ENCODE measurements at regions not wholly inside any gene's neighbourhood (a gene's known extent, or its start where the extent isn't known, plus 50 kb on each side); places are given as distances from the start of the nearest gene placed in this dataset.

DNA sequence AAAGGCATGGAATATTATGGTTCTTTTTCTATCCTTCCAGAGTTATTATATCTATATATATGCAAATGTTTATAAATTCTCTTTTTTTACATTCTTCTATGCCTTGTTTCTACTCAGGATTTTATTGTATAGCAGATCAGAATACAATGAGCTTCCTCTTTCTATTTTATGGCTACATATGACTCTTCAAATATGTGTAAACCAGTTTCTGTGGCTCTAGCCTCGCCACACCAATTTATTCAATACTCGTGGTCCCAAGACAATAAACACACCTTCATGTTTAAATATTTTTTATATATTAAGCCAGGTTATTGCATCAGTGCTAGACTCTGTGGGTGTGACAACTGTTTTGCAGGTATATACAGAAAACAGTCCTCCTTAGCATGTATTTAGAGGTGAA lies 237.5 kb upstream of the MKLN1 start:
- DNase-seq, result no peak

DNA sequence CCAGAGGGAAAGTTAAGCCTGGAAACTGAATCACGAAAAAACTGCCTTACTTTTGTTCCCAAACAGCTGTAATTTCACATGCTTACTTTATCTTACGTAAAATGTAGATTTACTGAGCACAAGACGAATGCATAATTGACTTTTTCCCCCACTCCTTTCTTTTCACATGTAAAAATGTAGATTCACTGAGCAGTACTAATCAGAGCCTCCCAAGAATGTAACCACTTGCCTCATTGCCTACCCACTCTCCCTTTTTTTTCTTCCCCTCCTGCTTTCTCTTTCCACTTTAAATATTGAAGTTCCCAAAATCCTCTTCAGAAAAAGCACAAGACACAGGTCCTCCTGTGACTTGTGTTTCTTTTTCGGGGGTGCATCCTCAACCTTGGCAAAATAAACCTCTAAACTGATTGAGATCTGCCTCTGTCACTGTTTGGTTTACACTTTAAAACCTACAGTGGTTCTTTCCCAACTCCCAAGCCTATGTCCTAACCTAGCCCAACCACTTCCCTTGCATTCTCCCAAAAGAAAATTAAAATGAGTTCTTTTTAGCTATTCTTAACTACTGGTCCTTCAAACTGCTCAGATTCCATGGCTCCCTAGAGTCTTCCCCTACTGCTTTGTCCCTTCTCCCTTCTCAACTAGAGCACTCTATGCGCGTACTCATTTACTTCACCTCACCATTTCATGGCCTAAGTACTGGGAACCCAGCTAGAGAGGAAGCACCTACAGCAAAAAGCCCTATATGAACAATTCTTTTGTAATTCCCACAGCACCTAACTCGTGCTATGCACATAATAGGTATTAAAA lies 236.6 kb upstream of the MKLN1 start:
- DNase-seq, result peak in 1 of 2 donors; percentile 44

DNA sequence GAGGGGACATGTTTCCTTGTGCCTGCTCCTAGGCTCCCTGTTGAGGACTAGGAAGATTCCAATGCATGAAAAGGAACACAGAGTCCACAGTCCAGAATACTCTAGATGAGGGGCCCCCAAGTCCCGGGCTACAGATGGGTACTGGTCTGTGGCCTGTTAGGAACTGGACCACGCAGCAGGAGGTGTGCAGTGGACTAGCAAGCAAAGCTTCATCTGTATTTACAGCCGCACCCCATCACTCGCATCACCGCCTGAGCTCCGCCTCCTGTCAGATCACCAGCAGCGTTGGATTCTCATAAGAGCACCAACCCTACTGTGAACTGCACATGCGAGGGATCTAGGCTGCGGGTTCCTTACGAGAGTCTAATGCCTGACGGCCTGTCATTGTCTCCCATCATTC lies 233.0 kb upstream of the MKLN1 start:
- DNase-seq, result no peak

DNA sequence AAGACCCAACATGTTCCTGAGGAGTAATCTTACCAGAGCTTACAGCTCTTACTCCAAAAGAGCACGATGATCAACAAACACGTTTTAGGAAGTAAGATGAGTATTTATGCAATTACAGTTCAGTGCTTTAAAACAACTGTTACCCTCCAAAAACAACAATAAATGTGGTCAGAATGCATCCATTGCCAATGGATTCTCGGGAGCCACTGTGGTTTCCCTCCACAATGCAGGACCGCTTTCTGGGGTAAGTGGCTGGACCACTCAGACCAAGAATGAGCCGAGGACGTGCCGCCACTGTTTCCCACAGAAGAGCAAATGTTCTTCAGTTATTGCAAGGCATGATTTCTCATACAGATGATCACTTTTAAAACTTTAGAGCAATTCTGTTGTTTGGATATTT lies 232.3 kb upstream of the MKLN1 start:
- DNase-seq, result no peak

DNA sequence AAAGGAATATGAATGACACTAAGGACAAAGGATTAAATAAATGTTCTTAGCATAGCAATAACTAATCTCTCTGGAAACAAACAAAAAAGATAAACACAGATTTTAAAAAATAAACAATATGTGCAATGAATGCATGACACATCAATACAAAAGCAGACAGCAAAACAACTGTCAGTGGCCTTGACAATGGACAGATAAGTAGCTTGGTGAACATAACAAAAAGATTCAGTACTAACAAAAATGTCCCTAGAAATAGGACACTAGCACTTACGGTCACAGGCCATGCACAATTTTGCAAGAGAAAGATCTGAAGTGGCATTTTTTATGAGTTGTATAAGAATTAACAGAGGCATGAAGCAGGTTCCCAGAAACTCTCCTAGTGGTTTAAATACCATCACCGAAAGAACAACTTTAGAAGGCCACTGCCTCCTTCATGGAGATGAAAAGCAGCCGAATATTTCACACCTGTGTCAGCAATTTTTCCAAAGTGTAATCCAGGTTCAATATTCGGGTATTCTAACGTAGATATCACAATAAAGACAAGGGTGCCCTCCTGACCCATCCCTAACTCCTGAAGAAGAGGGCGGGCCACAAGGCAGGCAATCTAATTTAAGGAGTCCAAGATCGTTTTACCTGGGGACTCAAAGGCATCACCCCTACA lies 231.3 kb upstream of the MKLN1 start:
- DNase-seq, result no peak

DNA sequence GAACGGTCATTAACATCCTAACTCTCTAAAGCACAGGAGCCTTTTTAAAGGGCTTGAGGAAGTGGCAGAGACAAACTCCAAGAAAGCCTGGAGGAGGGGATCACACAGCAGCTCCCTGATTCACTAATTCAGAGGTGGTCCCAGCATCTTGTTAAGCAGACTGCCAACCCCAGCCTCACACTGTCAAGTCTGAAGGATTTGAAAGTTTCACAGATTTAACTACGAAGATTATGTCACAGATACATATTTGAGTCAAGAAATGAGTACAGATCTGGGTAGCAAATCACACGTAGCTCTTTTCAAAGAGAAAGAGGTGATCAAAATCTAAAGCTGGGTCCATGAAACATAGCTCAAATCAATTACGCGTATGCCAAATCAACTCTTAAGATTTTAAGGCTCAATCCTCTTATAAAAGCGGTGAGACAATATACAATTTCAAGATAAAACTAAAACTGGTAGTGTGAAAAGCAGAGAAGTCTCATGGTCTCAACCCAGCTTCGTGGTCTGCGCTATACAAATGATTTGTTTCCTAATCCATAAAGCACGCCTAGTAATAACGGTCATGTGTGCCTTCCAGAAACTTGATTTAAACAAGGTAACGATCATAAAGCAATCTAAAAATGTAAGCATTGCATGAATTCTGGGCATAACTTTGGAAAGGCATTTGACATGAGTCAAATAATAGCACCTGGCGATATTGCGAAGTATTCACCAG lies 229.9 kb upstream of the MKLN1 start:
- no peak for DNase-seq

DNA sequence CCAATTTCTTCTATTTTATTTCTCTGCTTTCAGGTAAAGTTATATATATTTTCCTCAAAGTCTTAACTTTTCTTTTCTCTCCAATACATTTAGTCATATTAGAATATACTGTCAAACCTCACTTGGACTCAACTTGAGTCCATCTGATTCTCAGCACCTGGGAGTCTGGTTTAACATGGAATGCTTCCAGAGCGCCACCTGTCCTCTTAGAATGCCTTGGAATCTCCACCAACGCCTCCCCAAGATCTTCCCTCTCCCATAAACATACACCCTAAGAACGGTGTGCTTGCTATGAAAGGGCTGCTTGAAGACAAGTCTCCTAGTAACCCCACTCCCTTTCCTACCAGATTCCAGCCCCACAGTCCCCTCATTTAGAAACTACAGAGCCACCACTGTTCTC lies 229.1 kb upstream of the MKLN1 start:
- DNase-seq, result no peak

DNA sequence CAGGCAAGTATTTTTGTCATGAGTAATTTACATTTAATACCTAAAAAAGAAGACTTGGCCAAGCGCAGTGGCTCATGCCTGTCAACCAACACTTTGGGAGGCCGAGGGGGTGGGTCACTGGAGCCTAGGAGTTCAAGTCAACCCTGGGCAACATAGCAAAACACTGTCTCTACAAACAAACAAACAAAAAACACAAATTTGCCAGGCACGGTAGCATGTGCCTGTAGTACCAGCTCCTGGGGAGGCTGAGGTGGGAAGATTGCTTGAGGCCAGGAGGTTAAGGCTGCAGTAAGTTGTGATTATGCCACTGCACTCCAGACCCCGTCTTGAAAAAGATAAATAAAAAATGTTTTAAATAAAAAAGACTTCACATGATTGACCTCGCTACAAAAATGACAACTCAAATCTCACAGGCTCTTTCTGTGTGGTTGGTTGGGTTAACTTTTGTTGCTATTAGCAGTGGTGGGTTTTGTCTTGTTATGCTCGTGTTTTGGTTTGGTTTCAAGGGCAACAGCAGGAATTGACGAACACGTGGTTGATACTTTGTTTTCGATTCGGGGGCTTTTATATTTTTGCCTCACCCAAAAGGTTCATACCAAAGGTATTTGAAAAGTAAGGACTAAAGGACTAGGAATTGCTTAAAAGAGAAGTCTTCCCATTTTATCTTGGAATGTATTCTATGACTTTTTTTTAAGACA lies 227.2 kb upstream of the MKLN1 start:
- no peak for DNase-seq

DNA sequence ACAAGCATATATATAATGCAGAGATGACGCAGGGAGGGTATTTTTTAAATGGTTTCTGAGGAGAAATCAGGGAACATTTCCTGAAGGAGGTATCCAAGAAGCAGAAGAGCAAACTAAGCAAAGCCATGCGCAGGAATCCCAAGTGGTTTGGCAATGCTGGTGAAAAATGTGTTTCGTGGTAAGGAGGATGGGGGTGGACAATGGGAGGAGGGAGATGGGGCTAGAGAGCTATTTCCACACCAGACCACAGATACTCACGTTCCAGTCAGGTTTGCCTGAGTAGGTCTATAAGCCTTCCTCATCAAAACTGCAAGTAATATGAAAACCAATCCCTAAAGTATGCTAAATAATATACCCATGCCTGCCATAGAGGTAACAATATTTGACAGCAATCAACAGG lies 223.7 kb upstream of the MKLN1 start:
- no peak for DNase-seq

DNA sequence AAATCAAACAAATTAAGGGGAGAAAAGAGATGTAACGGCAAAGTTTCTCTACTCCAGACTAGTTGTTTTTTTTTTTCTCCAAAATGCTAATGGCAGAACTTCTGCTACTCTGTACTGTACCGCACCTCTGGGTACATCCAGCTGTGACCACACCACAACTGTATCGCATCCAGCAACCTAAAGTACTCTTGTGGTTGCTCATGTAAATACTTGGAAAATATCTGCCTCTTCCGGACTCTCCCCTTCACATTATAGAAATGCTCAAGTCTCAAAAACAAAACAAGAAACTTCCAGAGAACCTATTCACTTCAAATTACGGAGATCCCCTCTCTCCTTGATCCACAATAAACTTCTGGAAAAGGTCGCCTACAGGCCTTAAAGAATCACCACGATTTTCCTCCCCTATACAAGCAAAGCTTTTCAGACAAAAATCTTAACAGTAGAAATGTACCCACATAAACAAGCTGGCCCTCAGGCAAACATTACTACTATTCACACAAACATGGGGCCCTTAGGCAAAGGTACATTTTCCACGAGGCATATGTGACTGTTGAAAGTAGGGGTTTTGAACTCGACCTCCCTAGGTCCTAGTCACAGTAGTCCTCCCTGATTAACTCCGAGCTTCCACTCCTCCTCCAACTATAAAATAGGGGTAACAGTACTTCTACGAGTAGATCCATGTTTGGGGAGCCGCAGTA lies 222.9 kb upstream of the MKLN1 start:
- DNase-seq, result no peak

DNA sequence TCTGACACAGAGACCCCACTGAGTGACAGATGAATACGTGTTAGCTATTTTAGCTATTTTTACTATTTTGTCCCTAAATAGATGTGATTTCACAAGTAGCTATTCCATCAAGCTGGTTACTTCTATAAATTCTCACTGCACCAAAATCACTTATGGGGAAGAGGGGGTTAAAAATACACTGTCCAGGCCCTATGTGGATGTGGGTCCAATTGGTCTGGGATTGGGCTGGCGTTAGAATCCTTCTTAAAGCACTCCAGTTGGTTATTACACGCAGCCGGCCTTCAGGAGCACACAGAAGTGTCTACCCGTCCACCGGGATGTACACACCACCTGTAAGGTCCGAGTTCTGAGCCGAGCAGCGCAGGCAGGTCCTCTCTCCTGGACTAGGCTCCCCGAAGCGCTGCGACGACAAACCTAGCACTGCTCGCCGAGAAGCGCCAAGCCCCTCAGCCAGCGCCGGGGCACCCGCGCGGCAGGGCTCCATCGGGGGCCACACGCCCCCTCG lies 222.3 kb upstream of the MKLN1 start:
- DNase-seq, result no peak

DNA sequence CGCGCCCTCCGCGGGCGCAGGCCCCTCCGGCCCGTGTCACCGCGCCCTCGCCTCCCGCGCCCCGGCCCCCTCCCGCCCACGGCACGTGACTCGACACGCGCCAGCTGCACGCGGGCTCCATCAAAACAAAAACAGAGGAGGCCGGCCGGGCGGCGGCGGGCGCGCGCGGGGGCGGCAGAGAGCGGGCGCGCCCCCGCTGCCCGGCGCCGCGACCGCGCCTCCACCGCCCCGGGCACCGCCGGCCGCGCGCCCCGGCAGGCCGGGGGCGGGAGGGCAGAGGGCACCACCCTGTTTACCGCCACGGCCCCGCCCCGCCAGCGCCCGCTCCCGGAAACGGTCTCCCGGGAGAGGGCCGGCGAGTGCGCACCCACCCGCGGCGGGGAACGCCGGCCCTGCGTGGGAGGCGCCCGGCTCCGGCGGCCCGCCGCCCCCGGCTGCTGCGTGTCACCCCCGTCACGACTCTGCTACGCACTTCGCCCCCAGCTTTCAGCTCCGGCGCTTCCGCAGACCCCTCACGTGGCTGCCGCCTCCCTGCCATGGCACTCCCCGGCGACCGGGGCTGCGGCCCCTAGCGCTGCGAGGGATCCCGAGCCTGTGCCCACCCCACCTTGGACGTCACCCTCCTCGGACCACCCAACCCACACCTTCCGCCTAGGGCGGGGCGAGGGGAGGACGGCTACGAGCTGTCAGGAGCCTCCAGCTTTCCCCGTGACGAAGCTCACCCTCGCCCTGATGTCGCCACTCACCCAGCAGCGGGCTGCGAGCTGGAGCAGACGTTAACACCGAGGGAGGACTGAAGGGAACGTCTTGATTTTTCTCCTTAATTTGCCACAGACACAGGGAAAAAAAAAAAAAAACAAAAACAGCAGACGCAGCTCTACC lies 221.6 kb upstream of the MKLN1 start:
- DNase-seq, result peak; percentile 83 to 90

DNA sequence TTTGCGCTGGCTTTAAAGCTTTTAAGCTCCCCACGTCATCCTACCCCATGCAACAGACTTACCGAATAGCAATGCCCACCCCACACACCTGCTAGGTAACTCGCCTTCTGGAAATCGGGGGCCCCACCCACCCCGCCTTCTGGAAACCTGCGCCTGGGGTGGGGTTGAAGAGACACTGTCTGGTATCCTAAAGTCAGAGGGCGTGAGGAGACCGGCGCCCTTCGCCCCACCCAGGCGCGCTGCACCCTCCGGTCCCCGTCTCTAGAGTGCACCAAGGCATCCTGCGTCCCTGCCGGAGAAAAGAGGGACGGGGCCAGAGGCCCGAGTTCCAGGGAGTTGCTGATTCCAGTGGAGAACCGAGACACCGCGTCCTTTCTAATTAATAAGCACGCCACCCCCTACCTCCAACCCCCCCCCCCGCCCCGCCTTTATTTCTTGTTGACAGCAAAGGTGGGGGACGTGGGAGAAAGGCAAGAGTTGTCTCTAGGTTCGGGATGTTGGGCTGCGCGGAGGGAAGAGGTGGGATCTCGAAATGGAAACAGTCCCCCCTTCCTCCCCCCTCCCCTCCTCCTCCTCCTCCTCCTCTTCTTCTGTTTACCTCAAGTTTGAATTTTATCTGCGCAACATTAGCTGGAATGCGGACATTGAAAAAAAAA lies 220.9 kb upstream of the MKLN1 start:
- no peak for DNase-seq

DNA sequence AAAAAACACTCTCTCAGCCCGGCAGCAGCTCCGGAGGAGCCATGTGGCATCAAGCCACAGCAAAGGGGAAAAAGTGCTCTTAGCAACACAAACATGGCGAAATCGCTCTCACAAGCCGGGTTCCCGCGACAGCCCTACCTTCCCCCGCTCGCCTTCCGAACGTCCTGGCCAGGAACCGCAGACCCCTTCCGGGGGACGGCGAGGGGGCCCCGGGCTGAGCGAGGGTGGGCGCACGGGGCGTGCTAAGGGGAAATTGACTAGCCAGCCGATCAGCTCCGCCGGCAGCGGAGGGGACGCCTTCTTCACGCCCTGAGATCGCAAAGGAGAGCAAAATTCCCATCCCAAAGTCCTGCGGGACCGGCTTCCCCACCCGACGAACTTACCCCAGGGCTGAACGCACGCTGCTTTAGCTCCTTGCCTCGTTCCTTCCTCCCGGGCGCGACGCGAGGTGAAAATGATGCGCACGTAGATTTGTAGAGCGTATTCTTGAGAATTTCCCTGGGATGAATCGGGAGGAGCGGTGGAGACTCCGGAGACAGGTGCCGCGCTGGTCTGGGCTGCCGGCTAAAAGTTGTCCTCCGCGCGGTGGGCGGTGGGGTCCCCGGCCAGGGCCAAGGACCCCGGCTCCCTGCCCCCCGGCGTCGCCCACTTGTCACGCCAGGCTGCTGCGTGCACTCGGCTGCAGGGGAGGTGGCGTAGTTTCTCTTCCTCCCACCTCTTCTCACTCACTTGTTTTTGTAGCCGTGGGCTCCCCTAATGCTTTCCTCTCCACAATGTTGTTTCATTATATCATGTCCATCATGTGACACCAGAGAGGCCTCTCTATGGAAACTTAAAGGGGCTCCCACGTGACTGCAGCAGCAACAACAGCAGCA lies 220.1 kb upstream of the MKLN1 start:
- peak; percentile 65 to 75 for DNase-seq

DNA sequence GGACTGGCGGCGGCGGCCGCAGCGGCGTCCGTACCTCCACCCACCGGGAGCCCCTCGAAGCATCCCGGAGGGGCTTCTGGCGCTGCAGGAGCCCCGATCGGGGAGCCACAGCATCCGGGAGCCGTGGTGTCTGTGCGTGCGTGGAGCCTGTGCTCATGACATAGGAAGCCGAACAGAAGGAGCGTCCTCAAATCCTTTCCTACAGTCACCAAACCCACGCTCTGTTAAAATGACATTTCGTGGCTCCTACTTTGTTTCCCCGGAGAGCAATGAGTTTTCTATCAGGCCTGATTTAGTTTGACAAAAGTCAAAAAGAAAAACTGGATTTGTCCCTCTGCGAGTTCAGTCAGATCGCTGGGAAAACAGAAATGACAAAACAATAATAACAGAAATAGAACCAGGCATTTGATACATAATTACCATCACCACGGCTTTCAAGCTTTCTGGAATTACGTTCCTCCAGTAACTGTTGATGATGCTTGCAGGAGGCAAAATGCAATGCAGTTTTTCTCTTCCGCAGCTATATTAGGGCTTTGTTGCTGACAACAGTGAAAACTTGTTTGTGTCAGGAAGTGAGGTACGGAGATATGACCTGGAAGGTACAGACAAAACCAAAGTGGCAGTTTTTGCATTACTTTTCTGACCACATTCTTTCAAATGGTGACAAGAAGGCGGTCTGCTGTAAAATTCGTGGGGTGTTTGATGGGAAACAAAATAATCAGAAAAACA lies 219.3 kb upstream of the MKLN1 start:
- no peak for DNase-seq

DNA sequence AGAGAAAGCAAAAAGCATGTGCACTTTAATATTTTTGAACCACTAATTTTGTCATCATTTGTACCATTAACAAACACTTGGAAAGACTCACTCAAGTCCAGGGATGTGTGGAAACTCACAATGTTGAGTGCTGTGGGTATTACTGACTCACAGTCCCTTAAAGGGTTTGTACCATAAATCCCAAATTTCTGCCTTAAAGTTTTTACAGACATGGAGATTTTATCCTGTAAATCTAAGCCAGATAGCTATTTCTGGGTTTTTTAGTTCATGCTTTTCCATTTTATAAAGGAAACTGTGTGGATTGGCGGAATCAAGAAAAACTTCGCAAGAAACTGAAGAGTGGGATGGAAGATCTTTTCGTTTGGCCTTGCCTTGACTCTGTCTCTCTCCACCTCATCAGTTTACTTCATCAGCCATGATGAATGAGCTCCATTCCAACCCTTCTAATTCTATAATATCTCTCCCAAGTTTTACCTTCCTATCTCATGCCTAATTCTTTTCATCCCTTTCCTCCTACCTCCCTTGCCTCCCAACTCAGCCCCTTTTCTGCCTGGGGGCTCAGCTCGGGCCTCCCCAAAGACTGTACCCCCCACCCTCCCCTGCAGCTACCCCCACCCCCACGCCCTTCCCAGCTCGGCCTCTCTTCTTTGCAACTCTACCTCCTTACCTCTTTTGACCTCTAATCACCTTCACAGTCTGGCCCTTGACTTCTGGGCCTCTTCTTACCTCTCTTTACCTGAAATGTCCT lies 218.5 kb upstream of the MKLN1 start:
- DNase-seq, result no peak

DNA sequence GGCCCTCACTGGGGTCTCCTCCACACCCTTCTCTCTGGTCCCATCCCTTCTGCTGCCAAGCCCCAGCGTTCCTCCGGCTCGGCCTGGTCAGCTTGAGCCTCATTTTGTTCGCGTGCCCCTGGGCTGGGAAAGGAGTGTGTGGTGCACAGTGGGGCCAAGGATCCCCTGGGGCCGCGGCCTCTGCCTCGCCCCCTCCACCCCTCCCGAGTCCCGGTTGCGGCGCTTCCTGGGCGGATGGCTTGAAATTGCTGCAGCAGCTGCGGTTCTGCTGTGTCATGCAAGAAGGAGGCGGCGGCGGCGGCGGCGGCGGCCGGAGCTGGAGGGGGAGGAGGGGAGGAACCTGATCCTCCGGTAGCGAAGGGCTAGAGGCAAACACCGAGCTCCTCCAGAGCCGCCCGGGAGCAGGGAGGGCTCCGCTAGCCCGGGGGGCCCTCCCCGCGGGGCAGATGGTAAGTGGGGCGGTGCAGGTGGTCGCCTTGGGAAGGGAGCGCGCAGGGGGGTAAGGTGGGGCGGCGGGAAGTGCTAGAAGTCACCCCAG lies 217.8 kb upstream of the MKLN1 start:
- peak; percentile 62 to 77 for DNase-seq
